GM21619 (cell line): ENCODE measurements at regions not wholly inside any gene's neighbourhood (a gene's known extent, or its start where the extent isn't known, plus 50 kb on each side); places are given as distances from the start of the nearest gene placed in this dataset.
A peak's percentile ranks its signal among the peaks of the same experiment; 100 is the strongest.

Experiments
- ATAC-seq: cut with Tn5 transposase; IDR thresholded peaks from one replicate; pipeline ENCODE4 v1.9.1; 2021; ENCODE audit not compliant: unreplicated experiment

GRCh38 chr4:112889619-112890527 lies 159.6 kb upstream of the ANK2 start:
- ATAC-seq: no peak

- ATAC-seq: no peak
Measured at GRCh38 chr4:112894480-112894879, 155.0 kb upstream of the ANK2 start.

- no peak for ATAC-seq
Measured at GRCh38 chr4:112894951-112895350, 154.5 kb upstream of the ANK2 start.

GRCh38 chr4:112895811-112896608 lies 153.4 kb upstream of the ANK2 start:
- peak; percentile 60 for ATAC-seq

- no peak for ATAC-seq
Measured at GRCh38 chr4:112896609-112897190, 152.8 kb upstream of the ANK2 start.

GRCh38 chr4:112897543-112897942 lies 151.9 kb upstream of the ANK2 start:
- ATAC-seq: no peak

- no peak for ATAC-seq
Measured at GRCh38 chr4:112898357-112899141, 150.9 kb upstream of the ANK2 start.

- no peak for ATAC-seq
Measured at GRCh38 chr4:112900416-112900815, 149.0 kb upstream of the ANK2 start.

- no peak for ATAC-seq
Measured at GRCh38 chr4:112901962-112902411, 147.5 kb upstream of the ANK2 start.

GRCh38 chr4:112905728-112906127 lies 143.7 kb upstream of the ANK2 start:
- ATAC-seq: no peak

GRCh38 chr4:112908511-112908910 lies 140.9 kb upstream of the ANK2 start:
- no peak for ATAC-seq

GRCh38 chr4:112910109-112910736 lies 139.2 kb upstream of the ANK2 start:
- ATAC-seq: peak; percentile 45

GRCh38 chr4:112916868-112917267 lies 132.6 kb upstream of the ANK2 start:
- no peak for ATAC-seq

GRCh38 chr4:112923516-112923915 lies 125.9 kb upstream of the ANK2 start:
- no peak for ATAC-seq

GRCh38 chr4:112926819-112927218 lies 122.6 kb upstream of the ANK2 start:
- no peak for ATAC-seq

GRCh38 chr4:112927544-112927943 lies 121.9 kb upstream of the ANK2 start:
- ATAC-seq: no peak

GRCh38 chr4:112931001-112931400 lies 118.5 kb upstream of the ANK2 start:
- ATAC-seq: no peak

- ATAC-seq: no peak
Measured at GRCh38 chr4:112933790-112934189, 115.7 kb upstream of the ANK2 start.

GRCh38 chr4:112938461-112939058 lies 110.9 kb upstream of the ANK2 start:
- peak; percentile 65 for ATAC-seq

- no peak for ATAC-seq
Measured at GRCh38 chr4:112939901-112940300, 109.6 kb upstream of the ANK2 start.
